ENCODE measurements at regions not wholly inside any gene's neighbourhood (a gene's known extent, or its start where the extent isn't known, plus 50 kb on each side); places are given as distances from the start of the nearest gene placed in this dataset.

DNA sequence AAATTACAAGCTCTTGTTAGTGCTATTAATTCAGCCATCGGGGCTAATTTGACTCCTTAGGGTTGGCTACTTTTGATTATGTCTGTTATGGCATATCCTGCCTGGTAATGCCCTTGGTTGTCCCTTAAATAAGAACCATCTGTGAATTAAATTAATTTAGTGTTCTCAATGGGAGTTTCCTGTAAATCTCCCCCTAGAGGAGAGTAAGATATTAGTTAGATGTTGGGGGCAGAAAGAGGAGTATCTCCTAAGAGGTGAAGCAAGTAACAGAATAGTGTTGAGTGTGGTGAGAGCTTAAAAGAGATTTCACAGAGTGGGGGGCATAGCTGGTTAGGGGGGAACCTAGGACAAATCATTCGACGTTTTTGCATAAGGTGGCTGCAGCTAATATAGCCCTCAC is 1126.9 kb downstream of the JRKL start:
- TF ChIP-seq CEBPB (IDR thresholded peaks at IDR 0.05; ENCODE audit: low read depth, low read length) (no peak), FOS (IDR thresholded peaks at IDR 0.05; ENCODE audit: low read depth, low read length) (no peak), BHLHE40 (IDR thresholded peaks at IDR 0.05; ENCODE audit: low read depth, low read length) (no peak), POLR2A (IDR thresholded peaks at IDR 0.05; ENCODE audit: low read depth, low read length) (no peak), MAZ (IDR thresholded peaks at IDR 0.05; ENCODE audit: borderline replicate concordance, low read depth, low read length) (no peak), RFX5 (IDR thresholded peaks at IDR 0.05; ENCODE audit: low read depth, low read length) (no peak), RAD21 (IDR thresholded peaks at IDR 0.05; ENCODE audit: low read length) (no peak), SMC3 (IDR thresholded peaks at IDR 0.05; ENCODE audit: low read depth, low read length) (no peak), RCOR1 (IDR thresholded peaks at IDR 0.05; ENCODE audit: insufficient replicate concordance, low read length) (no peak), MAFK (IDR thresholded peaks at IDR 0.05; ENCODE audit: low read depth, low read length) (no peak), CHD1 (IDR thresholded peaks at IDR 0.05; ENCODE audit: low read depth, low read length) (no peak)
- TF ChIP-seq, protein P1, sequence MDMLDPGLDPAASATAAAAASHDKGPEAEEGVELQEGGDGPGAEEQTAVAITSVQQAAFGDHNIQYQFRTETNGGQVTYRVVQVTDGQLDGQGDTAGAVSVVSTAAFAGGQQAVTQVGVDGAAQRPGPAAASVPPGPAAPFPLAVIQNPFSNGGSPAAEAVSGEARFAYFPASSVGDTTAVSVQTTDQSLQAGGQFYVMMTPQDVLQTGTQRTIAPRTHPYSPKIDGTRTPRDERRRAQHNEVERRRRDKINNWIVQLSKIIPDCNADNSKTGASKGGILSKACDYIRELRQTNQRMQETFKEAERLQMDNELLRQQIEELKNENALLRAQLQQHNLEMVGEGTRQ (IDR thresholded peaks at IDR 0.05; ENCODE audit: low read depth, low read length) = no peak
- TF ChIP-seq, protein P2, sequence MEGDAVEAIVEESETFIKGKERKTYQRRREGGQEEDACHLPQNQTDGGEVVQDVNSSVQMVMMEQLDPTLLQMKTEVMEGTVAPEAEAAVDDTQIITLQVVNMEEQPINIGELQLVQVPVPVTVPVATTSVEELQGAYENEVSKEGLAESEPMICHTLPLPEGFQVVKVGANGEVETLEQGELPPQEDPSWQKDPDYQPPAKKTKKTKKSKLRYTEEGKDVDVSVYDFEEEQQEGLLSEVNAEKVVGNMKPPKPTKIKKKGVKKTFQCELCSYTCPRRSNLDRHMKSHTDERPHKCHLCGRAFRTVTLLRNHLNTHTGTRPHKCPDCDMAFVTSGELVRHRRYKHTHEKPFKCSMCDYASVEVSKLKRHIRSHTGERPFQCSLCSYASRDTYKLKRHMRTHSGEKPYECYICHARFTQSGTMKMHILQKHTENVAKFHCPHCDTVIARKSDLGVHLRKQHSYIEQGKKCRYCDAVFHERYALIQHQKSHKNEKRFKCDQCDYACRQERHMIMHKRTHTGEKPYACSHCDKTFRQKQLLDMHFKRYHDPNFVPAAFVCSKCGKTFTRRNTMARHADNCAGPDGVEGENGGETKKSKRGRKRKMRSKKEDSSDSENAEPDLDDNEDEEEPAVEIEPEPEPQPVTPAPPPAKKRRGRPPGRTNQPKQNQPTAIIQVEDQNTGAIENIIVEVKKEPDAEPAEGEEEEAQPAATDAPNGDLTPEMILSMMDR (conservative IDR thresholded peaks at IDR 0.05; ENCODE audit: low read depth, low read length) = no peak
- TF ChIP-seq, protein P3, sequence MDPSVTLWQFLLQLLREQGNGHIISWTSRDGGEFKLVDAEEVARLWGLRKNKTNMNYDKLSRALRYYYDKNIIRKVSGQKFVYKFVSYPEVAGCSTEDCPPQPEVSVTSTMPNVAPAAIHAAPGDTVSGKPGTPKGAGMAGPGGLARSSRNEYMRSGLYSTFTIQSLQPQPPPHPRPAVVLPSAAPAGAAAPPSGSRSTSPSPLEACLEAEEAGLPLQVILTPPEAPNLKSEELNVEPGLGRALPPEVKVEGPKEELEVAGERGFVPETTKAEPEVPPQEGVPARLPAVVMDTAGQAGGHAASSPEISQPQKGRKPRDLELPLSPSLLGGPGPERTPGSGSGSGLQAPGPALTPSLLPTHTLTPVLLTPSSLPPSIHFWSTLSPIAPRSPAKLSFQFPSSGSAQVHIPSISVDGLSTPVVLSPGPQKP (IDR thresholded peaks at IDR 0.05; ENCODE audit: borderline replicate concordance, low read depth, low read length) = no peak
- H3K23ac ChIP-seq (ENCODE audit: low read depth, low read length) = no peak overlapping the region
- no peak overlapping the region for H4K91ac ChIP-seq (ENCODE audit: insufficient read depth, low read depth, low read length)
- H3K18ac ChIP-seq (ENCODE audit: low read depth, low read length) = no peak overlapping the region
- no peaks in the 10 kb centered on the region for H3K4me1 ChIP-seq (ENCODE audit: control insufficient read depth, insufficient read depth, low read length)
- no peak overlapping the region for H2BK20ac ChIP-seq (ENCODE audit: low read depth, low read length)
- in situ Hi-C loops (cut with MboI; ENCODE audit: low sequenced_read_pairs) (no loop called here), intact Hi-C loops (cut with micrococcal nuclease) (no loop called here), dilution Hi-C loops (cut with HindIII; ENCODE audit: low sequenced_read_pairs, unreplicated experiment) (no loop called here)
- POLR2A ChIA-PET (ENCODE audit: unreplicated experiment) = no interaction called here
- H2BK15ac ChIP-seq (ENCODE audit: low read depth, low read length) = no peak overlapping the region
- ATAC-seq (ENCODE audit: low read depth) (no peak), DNase-seq (no peak)
- no TSS peak for BruUV-seq (replicated peaks)
- no CpG with 5 or more reads among the region's 3 CpGs for WGBS, 2 experiments (ENCODE audit: extremely low coverage in 2 of 2, insufficient read length in 1 of 2)
- no peak overlapping the region for H3K9ac ChIP-seq (ENCODE audit: low read depth, low read length)
- H4K5ac ChIP-seq (ENCODE audit: low read depth, low read length) = no peak overlapping the region
- H3K14ac ChIP-seq (replicated peaks; ENCODE audit: low read depth, low read length) = no peak overlapping the region
- H3K4ac ChIP-seq (ENCODE audit: low read depth, low read length) = no peak overlapping the region
- H3K56ac ChIP-seq (ENCODE audit: extremely low read depth, insufficient read depth, low read length) = no peak overlapping the region
- peaks cover 7% of the 10 kb centered on the region; the same call in 1 of the 2 replicates for H3K9me3 ChIP-seq (ENCODE audit: control insufficient read depth, insufficient read depth, low read length)
- H2AK9ac ChIP-seq (replicated peaks; ENCODE audit: low read depth, low read length, poor library complexity) = no peak overlapping the region
- H3K27me3 ChIP-seq (ENCODE audit: control insufficient read depth, insufficient read depth, low read length) = no peaks in the 10 kb centered on the region
- no peak overlapping the region for H2AFZ ChIP-seq (replicated peaks; ENCODE audit: low read length, poor library complexity)
- no peak overlapping the region for H3K27ac ChIP-seq (ENCODE audit: insufficient read depth, low read length)
- no peak overlapping the region for H4K8ac ChIP-seq (ENCODE audit: low read depth in 2 of 2, low read length in 2 of 2)
- no peaks in the 10 kb centered on the region for H3K79me1 ChIP-seq (ENCODE audit: low read depth in 1 of 2, low read length in 2 of 2)
- H3K9me1 ChIP-seq (ENCODE audit: insufficient read depth, low read length) = no peaks in the 10 kb centered on the region
- H4K20me1 ChIP-seq (ENCODE audit: insufficient read depth, low read length) = no peaks in the 10 kb centered on the region
- H2BK120ac ChIP-seq (ENCODE audit: low read depth, low read length) = no peak overlapping the region
- H3K36me3 ChIP-seq (ENCODE audit: control insufficient read depth, insufficient read depth, low read length) = no peaks in the 10 kb centered on the region
- H3K4me2 ChIP-seq (ENCODE audit: low read depth, low read length) = no peak overlapping the region
- no peak overlapping the region for H2BK5ac ChIP-seq (ENCODE audit: low read depth, low read length, poor library complexity, severe bottlenecking)
- CTCF ChIA-PET = no interaction called here
- H3K4me3 ChIP-seq (ENCODE audit: insufficient read depth, low read depth, low read length) = no peak overlapping the region
- H2AK5ac ChIP-seq (ENCODE audit: low read depth, low read length) = no peak overlapping the region

Measured in IMR-90 (cell line).